Islet precursor cell (in vitro differentiated cells): ENCODE measurements at regions not wholly inside any gene's neighbourhood (a gene's known extent, or its start where the extent isn't known, plus 50 kb on each side); places are given as distances from the start of the nearest gene placed in this dataset.
A peak's percentile ranks its signal among the peaks of the same experiment; 100 is the strongest.
"Not testable (repeated sequence)": the region's sequence is repeated elsewhere in the genome, so short reads cannot be mapped to it uniquely, and the experiment has no call there.

ENCODE experiments used
- DNase-seq: peaks from one replicate; pipeline ENCODE4 v3.0.0-alpha.2; 2018

DNA sequence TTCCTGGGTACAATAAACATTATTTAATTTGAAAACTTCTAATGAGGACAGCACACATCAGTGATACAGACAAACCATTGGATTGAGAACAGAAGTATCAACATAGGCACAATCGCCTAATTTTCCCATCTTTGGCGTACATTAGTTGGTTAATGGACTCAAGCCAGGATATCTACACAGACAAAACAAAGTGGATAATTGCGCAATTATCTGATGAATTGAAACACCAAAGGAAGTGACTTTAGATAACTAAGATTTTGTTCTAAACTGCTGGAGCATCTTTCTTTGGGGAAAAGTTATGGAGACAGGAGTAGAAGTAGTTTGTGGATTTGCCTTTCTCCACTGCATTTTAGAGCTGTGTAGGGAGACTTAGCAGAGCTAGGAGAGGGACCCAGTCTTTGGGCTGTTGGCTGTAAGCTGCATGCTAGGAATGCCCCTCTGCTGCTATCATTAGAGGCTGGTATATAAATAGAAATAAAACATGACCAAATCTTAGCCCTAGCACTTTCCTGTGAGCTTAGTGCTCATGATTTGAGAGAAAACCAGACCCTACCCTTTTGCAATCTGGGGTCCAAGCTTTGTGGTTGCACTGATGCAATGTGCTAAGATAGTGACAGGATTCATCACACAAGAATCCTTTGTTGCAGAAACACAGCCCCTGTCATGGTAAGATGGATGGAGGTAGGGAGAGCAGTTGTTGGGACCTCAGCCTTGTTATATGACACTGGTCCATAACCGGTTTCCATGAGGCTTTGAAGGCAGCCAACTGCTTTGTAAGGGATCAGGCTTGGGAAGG is 264.5 kb upstream of the PIK3C3 start:
- peak; percentile 72 for DNase-seq

DNA sequence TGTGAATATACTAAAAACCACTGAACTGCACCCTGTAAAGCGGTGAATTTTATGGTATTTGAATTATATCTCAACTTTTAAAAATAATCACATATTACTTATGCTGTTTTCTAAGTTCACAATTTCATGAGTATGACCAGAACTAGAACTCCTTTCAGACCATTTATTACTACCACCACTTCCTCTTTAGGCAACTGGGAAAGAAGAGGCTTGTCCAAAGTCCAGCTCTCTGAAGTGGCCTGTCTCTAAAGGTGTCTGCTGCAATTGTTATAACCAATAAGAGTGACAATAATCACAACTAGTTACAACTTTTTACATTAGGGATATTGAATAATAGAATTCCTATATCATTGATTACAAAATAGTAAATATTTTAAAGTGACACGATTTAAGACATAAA is 267.9 kb upstream of the PIK3C3 start:
- no peak for DNase-seq

- DNase-seq: no peak
Observed at GRCh38 chr18:41681138-41681880, 273.7 kb upstream of the PIK3C3 start.

DNA sequence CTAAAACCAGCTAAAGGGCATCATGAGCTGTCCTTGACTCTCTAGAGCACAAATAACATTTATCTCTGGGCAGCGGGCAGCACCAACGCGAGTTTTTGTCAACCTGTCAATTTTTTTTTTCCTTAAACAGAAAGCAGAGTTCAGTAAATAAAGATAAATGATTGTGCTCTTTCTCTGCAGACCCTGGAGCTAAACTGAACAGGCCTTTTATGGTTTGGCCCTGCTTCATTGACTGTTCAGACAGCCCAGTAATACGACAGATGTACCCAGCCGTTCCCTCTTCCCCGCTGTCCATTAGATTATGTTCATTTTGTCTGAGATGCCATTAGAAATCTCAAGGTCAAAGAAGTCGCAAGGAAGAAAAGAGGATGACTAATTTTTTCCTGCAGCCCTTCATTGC is 280.5 kb upstream of the PIK3C3 start:
- DNase-seq: no peak

DNA sequence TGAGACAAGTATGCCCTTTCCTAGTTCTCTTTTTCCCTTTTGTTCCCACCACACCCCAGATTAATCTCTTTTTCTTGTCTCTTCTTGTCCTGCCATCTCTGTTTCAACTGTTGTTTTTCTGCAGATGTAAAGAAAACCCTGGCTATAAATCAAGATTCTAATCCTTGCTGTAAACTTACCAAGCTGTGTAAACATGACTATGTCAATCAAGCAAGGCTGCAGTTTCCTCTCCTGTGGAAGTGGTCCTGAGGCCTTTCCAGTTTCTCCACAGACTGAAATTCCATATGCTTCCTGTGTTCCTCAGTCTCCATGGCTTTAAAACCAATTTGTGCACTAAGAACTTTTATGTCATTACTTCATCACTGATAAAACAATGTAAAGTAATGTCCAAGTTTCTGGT is 288.8 kb upstream of the PIK3C3 start:
- no peak for DNase-seq

DNA sequence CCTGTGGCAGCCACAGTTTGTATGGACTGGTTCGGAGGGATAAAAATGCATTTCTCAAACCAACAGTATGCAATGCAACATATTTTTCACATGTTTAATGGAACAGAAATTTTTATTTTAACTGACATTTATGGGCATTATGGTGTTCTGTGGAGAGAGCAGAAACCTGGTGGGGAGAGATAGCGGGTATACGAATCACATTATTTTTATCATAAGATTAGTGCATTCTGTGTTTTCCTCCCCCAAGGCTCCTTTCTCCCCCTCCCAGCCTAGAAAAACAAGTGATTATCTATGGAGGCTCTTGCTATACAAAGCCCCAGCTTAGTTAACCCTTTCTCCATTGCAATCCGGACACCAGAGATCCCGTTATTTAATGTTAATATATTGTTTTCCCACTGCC is 289.8 kb upstream of the PIK3C3 start:
- DNase-seq: no peak

DNA sequence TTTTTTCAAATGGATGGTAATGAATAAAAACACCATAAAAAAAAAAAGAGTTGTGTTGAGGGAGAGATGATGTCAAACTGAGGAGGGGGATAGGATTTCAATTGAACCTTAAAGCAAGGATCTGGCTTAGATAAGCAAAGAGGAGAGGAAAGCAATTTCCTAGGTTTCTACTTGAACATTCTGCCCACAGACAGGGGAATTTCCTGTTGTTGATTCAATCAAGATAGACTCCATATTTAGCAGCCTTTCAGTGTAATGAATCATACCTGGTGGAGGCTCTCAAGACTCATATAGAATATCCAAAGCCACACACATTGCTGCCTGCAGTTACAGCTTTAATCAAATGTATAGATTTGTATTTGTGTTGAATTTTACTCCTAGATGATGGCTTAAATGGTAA is 294.4 kb upstream of the PIK3C3 start:
- no peak for DNase-seq

- no peak for DNase-seq
Observed at GRCh38 chr18:41659438-41660130, 295.4 kb upstream of the PIK3C3 start.

DNA sequence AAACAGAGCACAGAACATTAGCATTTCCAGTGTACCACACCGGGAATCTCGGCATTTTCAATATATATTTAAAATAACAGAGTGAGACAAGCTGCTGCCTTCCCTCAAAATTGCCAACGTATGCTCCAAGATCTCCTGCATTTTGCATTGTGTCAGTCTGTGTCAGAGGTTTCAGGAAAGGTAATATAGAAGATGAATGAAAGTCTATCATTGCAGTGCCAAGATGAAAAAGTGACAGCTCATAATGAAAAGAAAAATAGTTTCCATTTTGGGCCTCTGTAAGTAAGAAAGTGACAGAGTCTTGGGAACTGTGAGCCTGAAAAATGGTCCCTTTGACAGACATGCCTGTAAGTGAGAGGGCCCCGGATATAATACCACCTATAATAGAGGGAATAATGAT is 297.8 kb upstream of the PIK3C3 start:
- no peak for DNase-seq

- no peak for DNase-seq
Observed at GRCh38 chr18:41655074-41655473, 300.0 kb upstream of the PIK3C3 start.

DNA sequence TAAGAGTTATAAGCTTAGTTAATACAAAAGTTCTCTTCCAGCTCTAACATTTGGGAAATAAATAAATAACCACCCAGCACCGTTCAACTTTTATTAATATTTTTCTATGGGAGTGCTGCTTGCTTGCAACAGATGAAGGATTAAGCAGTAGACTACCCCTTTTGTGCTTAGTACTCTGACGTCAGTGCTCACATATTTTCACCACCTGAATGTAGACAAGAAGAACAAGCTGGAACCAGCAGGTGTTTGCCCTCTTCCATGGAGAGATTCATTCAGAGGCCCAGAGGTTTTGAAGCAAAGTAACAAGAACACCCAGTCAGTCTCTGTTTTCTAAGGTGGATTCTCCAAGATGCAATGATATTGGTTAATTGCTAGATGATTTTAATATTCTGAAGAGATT is 307.1 kb upstream of the PIK3C3 start:
- no peak for DNase-seq

GRCh38 chr18:41646915-41647620 is 308.0 kb upstream of the PIK3C3 start:
- DNase-seq: no peak

GRCh38 chr18:41645589-41646360 is 309.3 kb upstream of the PIK3C3 start:
- DNase-seq: no peak

DNA sequence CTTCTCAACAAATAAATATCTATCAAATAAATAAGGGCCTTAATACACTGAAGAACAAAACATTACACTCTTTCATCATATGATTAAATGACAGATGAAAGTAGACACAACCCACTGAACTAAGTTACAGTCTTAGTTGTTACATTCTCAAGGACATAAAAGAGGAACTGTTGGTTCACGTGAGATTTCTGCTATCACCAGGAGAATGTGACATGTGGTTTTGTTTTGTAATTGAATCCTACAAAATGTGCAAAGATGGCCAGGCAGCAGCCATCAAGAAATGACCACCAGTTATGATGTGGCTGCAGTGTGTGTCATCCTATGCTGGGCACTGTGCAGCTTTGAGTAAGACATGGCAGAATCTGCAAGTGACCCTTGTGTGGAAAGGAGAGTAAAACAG is 310.6 kb upstream of the PIK3C3 start:
- no peak for DNase-seq

- no peak for DNase-seq
Observed at GRCh38 chr18:41643427-41643826, 311.6 kb upstream of the PIK3C3 start.

GRCh38 chr18:41642756-41643155 is 312.3 kb upstream of the PIK3C3 start:
- no peak for DNase-seq

DNA sequence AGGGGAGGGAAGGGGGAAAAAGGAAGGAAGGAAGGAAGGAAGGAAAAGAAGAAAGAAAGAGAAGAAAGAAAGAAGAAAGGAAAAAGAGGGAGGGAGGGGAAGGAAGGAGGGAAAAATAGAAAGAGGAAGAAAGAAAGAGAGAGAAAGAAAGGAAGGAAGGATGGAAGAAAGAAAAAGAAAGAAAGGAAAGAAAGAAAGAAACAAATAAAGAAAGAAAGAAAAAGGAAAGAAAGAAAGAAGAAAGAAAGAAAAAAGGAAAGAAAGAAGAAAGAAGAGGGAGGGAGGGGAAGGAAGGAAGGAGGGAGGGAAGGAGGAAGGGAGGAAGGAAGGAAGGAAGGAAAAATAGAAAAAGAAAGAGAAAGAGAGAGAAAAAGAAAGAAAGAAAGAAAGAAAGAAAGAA is 315.8 kb upstream of the PIK3C3 start:
- no peak for DNase-seq

GRCh38 chr18:41631723-41632285 is 323.2 kb upstream of the PIK3C3 start:
- DNase-seq: not testable (repeated sequence)

- no peak for DNase-seq
Observed at GRCh38 chr18:41630232-41630886, 324.7 kb upstream of the PIK3C3 start.

DNA sequence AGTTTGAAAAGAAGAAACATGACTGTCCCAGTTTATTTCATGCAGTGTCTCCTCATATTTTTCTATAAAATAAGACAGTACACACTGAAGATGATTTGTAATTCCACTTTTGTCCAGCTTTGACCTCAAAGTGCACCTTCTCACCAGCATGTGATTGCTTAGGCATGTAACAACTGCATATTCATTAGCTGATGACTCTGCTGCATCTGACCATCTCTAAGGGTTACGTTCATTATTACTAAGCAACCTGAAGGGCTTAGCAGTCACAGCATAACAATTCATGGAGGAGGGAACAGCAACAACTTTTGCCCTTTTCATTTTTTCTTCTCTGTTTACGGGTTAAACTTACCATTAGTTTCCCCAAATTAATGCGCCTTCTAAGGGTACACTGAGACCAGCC is 330.6 kb upstream of the PIK3C3 start:
- no peak for DNase-seq

GRCh38 chr18:41621177-41621576 is 333.9 kb upstream of the PIK3C3 start:
- no peak for DNase-seq

- DNase-seq: no peak
Observed at GRCh38 chr18:41618147-41618546, 336.9 kb upstream of the PIK3C3 start.
